Right ventricle myocardium superior (tissue), 1 donor: ENCODE measurements at regions not wholly inside any gene's neighbourhood (a gene's known extent, or its start where the extent isn't known, plus 50 kb on each side); places are given as distances from the start of the nearest gene placed in this dataset.

Experiments
- ATAC-seq: fragments of 200-7000 bp; cut with Tn5 transposase; one replicate; pipeline ENCODE4 v1.9.1; 2020; ENCODE audit warnings: mild to moderate bottlenecking; ENCODE audit not compliant: poor library complexity
- DNase-seq: peaks from one replicate; pipeline ENCODE4 v3.0.0-alpha.2; 2020
- intact Hi-C: fragments of 100-400 bp; cut with DNase I; formaldehyde crosslinking; loops from one replicate; pipeline ENCODE4 v1.11.2; 2022
- donor health status: DM: no; HTN: yes; CAD: no; lungs with severe emphysema.

- ATAC-seq = peak; percentile 56
- DNase-seq = no peak
- intact Hi-C loops = no loop called here
These were observed 421.8 kb upstream of the PDE3A start for GRCh38 chr12:19946550-19946949.

DNA sequence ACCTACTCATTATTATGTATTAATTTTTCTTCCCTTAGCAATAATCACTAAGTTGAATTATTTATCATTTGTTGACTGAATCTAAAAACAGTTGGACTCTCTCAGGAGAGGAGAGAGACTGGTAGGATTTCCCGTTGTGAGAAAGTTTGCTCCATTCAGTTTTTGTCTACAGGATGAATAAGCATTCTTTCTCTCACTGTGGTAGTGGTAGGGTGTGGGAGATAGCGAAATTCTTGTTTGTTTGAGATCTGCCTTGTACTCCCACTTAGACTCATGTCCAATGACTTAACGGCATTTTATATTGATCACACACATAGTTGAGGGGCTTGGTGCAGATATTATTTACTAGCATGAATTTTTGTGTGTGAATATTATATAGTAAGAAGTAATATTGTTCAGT is 421.0 kb upstream of the PDE3A start:
- DNase-seq (no peak), ATAC-seq (no peak)
- intact Hi-C loops = no loop called here

DNA sequence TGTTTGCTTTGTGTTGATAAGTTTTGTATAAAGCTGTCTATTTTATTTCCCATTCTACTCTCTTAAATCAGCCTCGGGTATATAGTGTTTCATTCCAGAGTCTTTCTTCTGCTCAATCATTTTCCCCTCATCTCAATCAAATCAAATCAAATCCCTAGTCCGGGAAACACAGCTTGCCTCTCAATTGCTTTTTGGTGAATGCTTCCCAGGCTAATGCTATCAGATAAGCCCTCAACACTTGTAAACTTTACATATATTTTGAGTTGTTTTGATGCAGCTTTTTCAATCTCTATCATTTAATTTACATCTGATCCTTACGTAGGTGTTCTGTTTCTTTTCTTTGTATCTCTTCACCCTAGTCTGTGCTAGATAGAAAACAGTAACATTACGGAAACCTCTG is 416.7 kb upstream of the PDE3A start:
- DNase-seq = no peak
- no peak for ATAC-seq
- intact Hi-C loops = no loop called here

DNA sequence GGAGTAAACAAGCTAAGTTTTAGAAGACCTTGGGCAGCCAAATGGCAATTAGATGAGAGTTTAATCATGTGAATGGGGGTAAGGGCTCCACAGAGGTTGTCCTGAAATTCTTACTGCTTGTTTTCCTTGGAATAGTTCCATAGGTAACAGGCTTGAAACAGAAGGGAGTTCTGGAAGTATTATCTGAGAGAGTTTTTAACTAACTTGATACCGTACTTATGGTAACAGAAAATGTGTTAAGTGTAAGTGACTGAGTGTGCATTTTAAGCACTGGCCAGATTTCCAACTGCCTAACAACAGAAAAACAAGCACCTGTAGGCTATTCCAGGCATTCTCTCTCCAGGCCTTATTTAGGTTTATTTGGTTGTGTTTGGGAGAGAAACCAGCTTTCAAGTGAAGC is 414.6 kb upstream of the PDE3A start:
- intact Hi-C loops = no loop called here
- no peak for DNase-seq
- peak; percentile 80 for ATAC-seq

- peak; percentile 90 for ATAC-seq
- no peak for DNase-seq
- intact Hi-C loops = no loop called here
These were observed 414.2 kb upstream of the PDE3A start for GRCh38 chr12:19954163-19954562.

DNA sequence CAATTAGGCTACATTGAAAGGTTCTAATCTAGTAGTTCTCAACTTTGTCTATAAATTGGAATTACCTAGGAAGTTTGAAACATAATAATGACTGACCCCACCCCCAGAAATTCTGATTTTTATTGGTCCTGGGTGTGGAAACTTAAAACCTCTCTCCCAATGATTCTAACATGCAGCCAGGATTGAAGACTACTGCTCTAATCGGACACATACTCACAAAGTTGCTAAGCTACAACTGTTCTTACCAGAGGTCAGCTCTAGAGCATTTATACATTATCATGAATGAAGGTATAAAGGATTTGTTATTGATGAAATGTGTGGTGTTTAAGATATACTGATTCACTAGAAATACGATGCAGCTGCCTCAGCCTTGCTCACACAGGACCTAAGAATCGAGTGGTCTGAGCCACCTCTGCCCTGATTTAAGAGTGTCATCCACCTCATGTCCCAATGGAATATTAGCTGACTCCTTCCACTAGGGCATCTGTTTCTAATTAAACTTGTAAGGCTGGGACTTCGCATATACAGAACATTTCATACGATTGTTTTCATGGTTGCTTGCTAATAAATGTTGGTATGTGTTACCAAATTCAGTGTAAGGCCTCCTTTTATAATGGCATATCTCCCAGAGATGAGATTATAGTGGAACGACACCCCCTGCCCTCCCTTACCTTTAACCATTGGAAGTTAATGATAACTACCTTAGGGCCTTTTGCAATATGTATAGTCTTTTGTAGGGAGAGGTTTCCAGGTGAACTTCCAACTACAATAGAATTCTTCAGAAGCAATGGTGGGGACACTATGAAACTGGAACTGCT is 410.8 kb upstream of the PDE3A start:
- intact Hi-C loops = no loop called here
- DNase-seq = no peak

DNA sequence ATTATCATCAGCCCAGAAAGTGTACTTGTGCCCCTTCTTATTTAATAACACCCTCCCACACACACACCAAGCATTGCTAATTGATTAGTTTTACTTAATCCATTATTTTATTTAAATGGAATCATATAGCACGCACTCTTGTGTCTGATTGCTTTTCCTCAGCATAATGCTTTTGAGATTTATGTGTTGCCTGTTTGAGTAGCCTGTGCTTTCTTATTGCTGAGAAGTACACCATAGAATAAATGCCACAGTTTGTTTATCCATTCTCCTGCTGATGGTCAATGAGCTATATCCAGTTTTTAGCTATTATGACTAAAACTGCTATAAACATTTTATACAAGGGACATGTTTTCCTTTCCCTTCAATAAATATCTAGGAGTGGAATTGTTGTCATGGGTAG is 409.9 kb upstream of the PDE3A start:
- DNase-seq (no peak), ATAC-seq (no peak)
- intact Hi-C loops = no loop called here

More for the DNA sequence above, 410.8 kb upstream of the PDE3A start:
- no peak for ATAC-seq

DNA sequence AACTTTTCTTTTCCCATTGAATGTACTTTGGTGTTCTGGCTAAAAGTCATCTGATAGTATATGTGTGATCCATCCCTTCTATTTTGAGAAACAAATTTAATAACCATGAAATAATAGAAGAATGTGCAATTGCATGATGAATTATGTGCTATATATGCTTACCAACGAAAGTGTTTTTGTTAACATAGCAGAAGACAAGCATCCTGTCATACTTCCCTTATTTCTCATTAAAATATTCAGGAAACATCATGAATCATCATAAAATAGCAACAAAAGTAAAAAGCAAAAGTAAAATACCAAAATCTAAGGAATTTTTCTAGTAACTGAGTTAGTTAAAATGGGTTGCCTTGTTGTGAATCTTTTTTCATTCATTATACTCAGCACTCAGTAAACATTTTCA is 409.0 kb upstream of the PDE3A start:
- DNase-seq (no peak), ATAC-seq (no peak)
- intact Hi-C loops = no loop called here

DNA sequence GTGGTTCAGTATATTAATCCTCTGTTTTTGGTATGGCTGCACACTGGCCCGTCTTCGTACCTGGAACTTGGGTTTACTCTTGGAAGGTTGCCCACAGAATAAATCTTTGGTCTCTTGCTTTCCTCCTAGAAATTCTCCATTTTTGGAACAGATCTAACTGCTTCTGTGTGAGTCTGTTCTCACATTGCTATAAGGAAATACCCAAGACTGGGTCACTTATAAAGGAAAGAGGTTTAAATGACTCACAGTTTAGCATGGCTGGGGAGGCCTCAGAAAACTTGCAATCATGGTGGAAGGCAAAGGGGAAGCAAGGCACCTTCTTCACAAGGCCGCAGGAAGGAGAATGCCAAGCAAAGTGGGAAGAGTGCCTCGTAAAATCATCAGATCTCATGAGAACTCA is 407.8 kb upstream of the PDE3A start:
- intact Hi-C loops = no loop called here
- no peak for DNase-seq

DNA sequence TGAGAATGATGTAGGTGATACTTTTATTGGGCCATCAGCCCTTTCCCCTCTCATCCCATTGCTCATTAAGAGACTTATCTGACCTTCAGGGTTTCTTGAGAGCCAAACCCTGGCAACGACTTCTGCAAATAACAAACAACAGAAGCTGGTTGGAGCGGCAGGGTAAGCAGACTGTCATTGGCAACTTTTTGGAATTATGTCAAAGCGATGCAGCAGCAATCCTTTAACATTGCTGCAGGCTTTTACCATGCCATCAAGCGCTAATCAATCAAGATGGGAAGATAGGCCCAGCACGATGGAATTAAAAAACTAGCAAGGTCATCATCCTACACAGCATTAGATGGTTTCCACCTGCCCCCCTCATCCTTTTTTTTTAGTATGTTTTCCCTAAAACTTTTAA is 406.1 kb upstream of the PDE3A start:
- intact Hi-C loops = no loop called here
- peak; percentile 82 for ATAC-seq
- no peak for DNase-seq

More for the DNA sequence above, 407.8 kb upstream of the PDE3A start:
- no peak for ATAC-seq

- no peak for ATAC-seq
- DNase-seq = no peak
- intact Hi-C loops = no loop called here
These were observed 404.4 kb upstream of the PDE3A start for GRCh38 chr12:19963972-19964371.

GRCh38 chr12:19964549-19964948 is 403.8 kb upstream of the PDE3A start:
- DNase-seq (no peak), ATAC-seq (no peak)
- intact Hi-C loops = no loop called here

- DNase-seq = no peak
These were observed 402.9 kb upstream of the PDE3A start for GRCh38 chr12:19965196-19966038.

GRCh38 chr12:19967001-19967400 is 401.3 kb upstream of the PDE3A start:
- no peak for ATAC-seq
- intact Hi-C loops = no loop called here

More at GRCh38 chr12:19965196-19966038, 402.9 kb upstream of the PDE3A start:
- intact Hi-C loops = no loop called here
- ATAC-seq = no peak

DNA sequence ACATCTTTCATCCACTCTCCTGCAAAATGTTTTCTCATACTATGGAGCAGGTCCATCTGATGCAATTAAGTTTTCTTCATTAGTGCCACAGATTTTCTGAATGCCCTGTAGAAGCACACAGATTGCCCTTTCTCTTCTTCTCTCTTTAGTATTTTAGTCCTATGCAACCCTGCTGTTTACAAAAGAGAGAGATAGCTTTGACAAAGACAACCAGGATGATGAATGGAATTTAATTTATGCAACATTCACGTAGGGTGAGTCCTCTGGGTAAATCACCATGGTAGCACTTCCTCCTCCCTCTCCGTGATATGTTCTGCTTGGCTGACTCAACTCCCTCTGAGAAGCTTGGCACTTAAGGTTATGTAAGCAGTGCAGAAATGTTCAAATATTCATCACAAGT is 400.9 kb upstream of the PDE3A start:
- ATAC-seq (peak; percentile 67), DNase-seq (no peak)
- intact Hi-C loops = no loop called here

More at GRCh38 chr12:19967001-19967400, 401.3 kb upstream of the PDE3A start:
- no peak for DNase-seq

- intact Hi-C loops = no loop called here
- ATAC-seq (peak; percentile 47), DNase-seq (no peak)
These were observed 398.2 kb upstream of the PDE3A start for GRCh38 chr12:19970116-19970515.

DNA sequence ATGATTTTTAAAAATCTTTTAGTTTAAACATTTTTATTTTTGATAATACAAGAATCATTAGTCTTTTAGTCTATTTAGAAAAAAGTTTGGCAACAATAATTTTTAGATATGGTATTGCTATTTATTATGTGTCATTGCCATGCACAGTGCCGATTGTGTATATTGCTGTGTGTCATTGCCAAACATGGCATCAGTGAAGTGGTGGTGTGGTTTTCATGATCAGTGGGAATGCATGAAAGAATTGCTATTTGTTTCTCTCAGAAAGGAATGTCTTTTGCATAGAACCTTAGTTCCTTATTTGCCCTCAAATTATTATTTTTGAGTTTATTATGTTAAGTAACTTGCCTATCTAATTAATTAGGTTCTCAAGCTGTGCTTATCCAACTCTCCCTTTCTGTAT is 397.5 kb upstream of the PDE3A start:
- DNase-seq = no peak
- intact Hi-C loops = no loop called here

DNA sequence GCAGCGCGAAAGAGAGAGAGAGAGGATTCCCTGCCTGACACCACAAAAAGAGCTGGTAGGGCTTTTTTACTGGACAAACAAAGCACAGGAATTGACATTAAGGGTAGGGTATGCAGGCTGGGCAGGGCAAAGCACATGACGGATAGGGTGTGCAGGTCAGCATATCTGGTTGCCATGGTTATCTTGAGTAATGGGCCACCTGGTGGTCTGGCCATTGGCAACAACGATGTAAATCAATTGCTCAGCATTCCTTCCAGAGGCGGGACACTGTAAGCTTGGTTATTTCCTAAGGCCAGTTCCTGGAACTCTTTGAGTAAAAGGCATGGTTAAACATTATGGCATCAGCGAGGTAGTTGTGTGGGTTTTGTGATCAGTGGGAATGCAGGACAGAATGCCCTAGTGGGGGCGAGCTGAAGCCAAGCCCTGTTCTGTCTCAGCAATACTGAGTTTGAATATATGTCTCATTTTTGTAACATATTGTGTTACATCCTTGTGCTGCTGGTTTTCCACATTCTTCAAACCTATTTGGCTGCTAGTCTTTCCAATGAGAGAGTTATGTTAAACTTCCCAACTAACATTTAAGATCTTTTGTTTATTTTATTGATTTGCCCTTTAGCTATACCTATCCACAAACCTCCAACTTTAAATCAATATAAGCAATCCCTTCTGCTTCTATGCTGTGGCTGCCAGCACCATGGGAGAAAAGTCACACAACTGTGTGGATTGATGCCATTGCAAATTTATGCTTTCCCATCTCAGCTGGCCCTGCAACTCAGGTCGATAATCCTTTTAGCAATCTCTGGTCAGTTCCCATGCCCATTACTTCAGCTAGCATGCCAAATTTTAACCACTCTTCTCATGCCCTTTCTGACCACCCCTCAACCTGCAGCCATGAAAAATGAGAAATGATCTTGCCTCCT is 396.7 kb upstream of the PDE3A start:
- intact Hi-C loops = no loop called here
- no peak for ATAC-seq
- DNase-seq = no peak

More for the DNA sequence above, 397.5 kb upstream of the PDE3A start:
- no peak for ATAC-seq
